Peyer's patch (tissue), 4 donors: ENCODE measurements at regions not wholly inside any gene's neighbourhood (a gene's known extent, or its start where the extent isn't known, plus 50 kb on each side); places are given as distances from the start of the nearest gene placed in this dataset.

Experiments used
- DNase-seq, 3 donors: peaks; one replicate each; pipeline ENCODE4 v3.0.0-alpha.2; 2017 to 2019
- H3K27ac ChIP-seq, 4 donors: fragments of 200-600 bp; sonication (generic); one replicate each; pipeline ENCODE4 v1.5.1; 2016 to 2019
- H3K27me3 ChIP-seq, 2 donors: fragments of 200-600 bp; sonication (generic); one replicate each; pipeline ENCODE4 v1.5.1; 2019
- H3K36me3 ChIP-seq, 3 donors: fragments of 200-600 bp; sonication (generic); one replicate each; pipeline ENCODE4 v1.5.1; 2016 to 2019
- H3K4me1 ChIP-seq, 4 donors: fragments of 200-600 bp; sonication (generic); one replicate each; pipeline ENCODE4 v1.5.1; 2016 to 2019
- H3K4me3 ChIP-seq, 4 donors: fragments of 200-600 bp; sonication (generic); 1 replicate in 3 of 4; 2 replicates in 1 of 4; pipeline ENCODE4 v1.5.1; 2016 to 2019; ENCODE audit warnings: mild to moderate bottlenecking in 1 of 4
- H3K9me3 ChIP-seq, 4 donors: fragments of 200-600 bp; sonication (generic); one replicate each; pipeline ENCODE4 v1.5.1; 2016 to 2019; ENCODE audit warnings: mild to moderate bottlenecking in 1 of 4
- CTCF ChIP-seq, 6 experiments: fragments of 450-650 bp in 4 of 6; fragments of 200-600 bp in 2 of 6; sonication (generic) in 1 of 6; IDR thresholded peaks; one replicate each; pipeline ENCODE4 v1.5.1; 2017 to 2019; ENCODE audit warnings: antibody characterized with exemption in 6 of 6, mild to moderate bottlenecking in 3 of 6, moderate library complexity in 1 of 6
- POLR2A ChIP-seq, 2 donors: fragments of 450-650 bp; IDR thresholded peaks; one replicate each; pipeline ENCODE4 v1.5.1; 2017; ENCODE audit warnings: antibody characterized with exemption in 2 of 2, mild to moderate bottlenecking in 2 of 2, moderate library complexity in 2 of 2

- Histone ChIP-seq H3K4me3 (no peak overlapping the region), H3K27me3 (no peaks in the 10 kb centered on the region), H3K36me3 (no peaks in the 10 kb centered on the region), H3K9me3 (no peaks in the 10 kb centered on the region), H3K27ac (no peak overlapping the region), H3K4me1 (no peaks in the 10 kb centered on the region)
- TF ChIP-seq CTCF (IDR thresholded peaks at IDR 0.05) = no peak
- TF ChIP-seq POLR2A (IDR thresholded peaks at IDR 0.05) = no peak
- DNase-seq = no peak
Measured at GRCh38 chr1:244239261-244239770, 188.2 kb downstream of the ZBTB18 start.

- no peaks in the 10 kb centered on the region for H3K9me3 ChIP-seq
- H3K4me1 ChIP-seq = no peaks in the 10 kb centered on the region
- no peak overlapping the region for H3K4me3 ChIP-seq
- H3K27ac ChIP-seq = no peak overlapping the region
- no peaks in the 10 kb centered on the region for H3K27me3 ChIP-seq
- DNase-seq = no peak
- no peak for TF ChIP-seq CTCF (IDR thresholded peaks at IDR 0.05)
- TF ChIP-seq POLR2A (IDR thresholded peaks at IDR 0.05) = no peak
- H3K36me3 ChIP-seq = no peaks in the 10 kb centered on the region
Measured at GRCh38 chr1:244241438-244241837, 190.4 kb downstream of the ZBTB18 start.

- no peaks in the 10 kb centered on the region for H3K9me3 ChIP-seq
- H3K36me3 ChIP-seq = no peaks in the 10 kb centered on the region
- TF ChIP-seq CTCF (IDR thresholded peaks at IDR 0.05) = no peak
- TF ChIP-seq POLR2A (IDR thresholded peaks at IDR 0.05) = no peak
- H3K27me3 ChIP-seq = no peaks in the 10 kb centered on the region
- H3K4me3 ChIP-seq = no peak overlapping the region
- no peak for DNase-seq
- no peaks in the 10 kb centered on the region for H3K4me1 ChIP-seq
- H3K27ac ChIP-seq = no peak overlapping the region
Measured at GRCh38 chr1:244242446-244242845, 191.4 kb downstream of the ZBTB18 start.

GRCh38 chr1:244246334-244246733, 195.3 kb downstream of the ZBTB18 start:
- Histone ChIP-seq H3K4me1 (no peaks in the 10 kb centered on the region), H3K9me3 (no peaks in the 10 kb centered on the region), H3K27me3 (no peaks in the 10 kb centered on the region), H3K36me3 (no peaks in the 10 kb centered on the region), H3K27ac (no peak overlapping the region), H3K4me3 (no peak overlapping the region)
- DNase-seq = no peak
- TF ChIP-seq CTCF (IDR thresholded peaks at IDR 0.05) = no peak

- Histone ChIP-seq H3K27ac (no peak overlapping the region), H3K27me3 (no peaks in the 10 kb centered on the region), H3K4me3 (no peak overlapping the region), H3K36me3 (no peaks in the 10 kb centered on the region), H3K4me1 (no peaks in the 10 kb centered on the region), H3K9me3 (no peaks in the 10 kb centered on the region)
- DNase-seq = no peak
- TF ChIP-seq CTCF (IDR thresholded peaks at IDR 0.05) (no peak), POLR2A (IDR thresholded peaks at IDR 0.05) (no peak)
Measured at GRCh38 chr1:244248426-244248825, 197.3 kb downstream of the ZBTB18 start.

GRCh38 chr1:244252211-244252610, 199.5 kb downstream of the ADSS2 start:
- no peak for TF ChIP-seq CTCF (IDR thresholded peaks at IDR 0.05)
- no peak for TF ChIP-seq POLR2A (IDR thresholded peaks at IDR 0.05)
- peaks cover 0 to 5% (median 0%) of the 10 kb centered on the region in 4 donors for H3K4me1 ChIP-seq
- H3K9me3 ChIP-seq = no peaks in the 10 kb centered on the region
- no peak for DNase-seq
- H3K27ac ChIP-seq = no peak overlapping the region
- H3K36me3 ChIP-seq = no peaks in the 10 kb centered on the region
- no peaks in the 10 kb centered on the region for H3K27me3 ChIP-seq
- no peak overlapping the region for H3K4me3 ChIP-seq
